NCI-H1436 (cell line): ENCODE measurements at regions not wholly inside any gene's neighbourhood (a gene's known extent, or its start where the extent isn't known, plus 50 kb on each side); places are given as distances from the start of the nearest gene placed in this dataset.
"Not testable (repeated sequence)": the region's sequence is repeated elsewhere in the genome, so short reads cannot be mapped to it uniquely, and the experiment has no call there.

Source experiments
- DNase-seq: peaks from one replicate; lab custom pipeline; 2025; lab: John Stamatoyannopoulos, UW

- no peak for DNase-seq
Observed at GRCh38 chr10:23543691-23544380, 105.0 kb downstream of the OTUD1 start.

DNA sequence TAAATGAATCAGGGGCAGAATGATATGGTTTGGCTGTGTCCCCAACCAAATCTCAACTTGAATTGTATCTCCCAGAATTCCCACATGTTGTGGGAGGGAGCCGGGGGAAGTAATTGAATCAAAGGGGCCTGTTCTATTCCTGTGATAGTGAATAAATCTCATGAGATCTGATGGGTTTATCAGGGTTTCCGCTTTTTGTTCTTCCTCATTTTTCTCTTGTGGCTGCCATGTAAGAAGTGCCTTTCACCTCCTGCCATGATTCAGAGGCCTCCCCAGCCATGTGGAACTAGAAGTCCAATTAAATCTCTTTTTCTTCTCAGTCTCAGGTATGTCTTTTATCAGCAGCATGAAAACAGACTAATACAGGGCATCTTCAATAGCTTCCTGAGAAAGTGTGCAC lies 107.0 kb downstream of the OTUD1 start:
- not testable (repeated sequence) for DNase-seq

DNA sequence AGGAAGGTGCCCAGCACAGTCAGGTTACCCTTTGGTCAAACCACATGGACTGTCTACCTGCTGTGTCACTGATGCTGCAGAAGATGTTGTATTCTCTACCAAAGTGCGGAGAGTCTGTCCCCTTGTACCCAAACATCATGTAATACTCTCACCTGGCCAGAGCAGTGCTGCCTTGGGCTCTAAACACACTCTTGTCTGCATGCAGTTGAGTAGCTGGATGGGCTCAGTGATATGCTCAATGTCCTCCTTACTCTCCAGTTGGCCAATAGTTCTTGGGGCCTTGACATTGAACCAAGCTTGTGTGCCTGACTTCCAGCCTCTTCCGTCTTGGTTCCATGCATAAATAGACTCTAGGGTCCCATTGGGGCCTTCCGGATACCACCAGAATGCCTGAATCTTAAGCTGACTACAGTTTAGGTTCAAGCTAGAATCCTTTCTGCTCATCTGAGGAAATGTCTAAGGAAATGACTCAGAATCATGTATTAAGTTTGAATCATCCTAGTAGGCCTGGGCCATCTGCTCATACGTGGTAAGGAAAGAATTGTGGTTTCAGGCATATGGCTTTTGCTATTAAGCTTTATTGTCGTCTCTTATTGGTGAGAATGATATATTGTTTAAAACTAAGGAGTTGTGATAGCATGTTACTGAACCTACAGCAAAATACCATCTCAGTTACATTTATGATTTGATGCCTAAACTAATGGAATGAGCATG lies 118.0 kb downstream of the OTUD1 start:
- no peak for DNase-seq

DNA sequence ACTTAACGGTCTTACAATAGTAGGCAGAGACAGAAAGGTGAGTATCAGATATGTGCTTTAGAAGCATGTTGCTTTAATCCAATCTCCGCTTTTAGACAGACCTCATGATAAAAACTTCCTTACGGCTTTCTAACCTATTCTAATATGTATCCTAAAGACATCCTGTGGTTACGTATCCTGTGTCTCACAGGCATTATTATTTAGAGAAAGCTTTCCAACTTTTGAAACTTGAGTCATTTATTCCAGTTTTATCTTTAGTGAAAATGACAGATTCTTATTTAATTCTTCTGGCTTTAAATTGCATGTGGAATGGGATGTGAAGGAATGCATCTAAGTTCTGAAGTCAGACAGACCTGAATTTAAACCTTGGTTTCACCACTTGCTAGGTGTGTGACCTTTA lies 118.9 kb downstream of the OTUD1 start:
- no peak for DNase-seq

GRCh38 chr10:23558361-23558799 lies 119.5 kb downstream of the OTUD1 start:
- no peak for DNase-seq

- DNase-seq = no peak
Observed at GRCh38 chr10:23568996-23569395, 130.1 kb downstream of the OTUD1 start.

GRCh38 chr10:23571884-23572283 lies 133.0 kb downstream of the OTUD1 start:
- no peak for DNase-seq

- DNase-seq = no peak
Observed at GRCh38 chr10:23581906-23582450, 143.1 kb downstream of the OTUD1 start.

DNA sequence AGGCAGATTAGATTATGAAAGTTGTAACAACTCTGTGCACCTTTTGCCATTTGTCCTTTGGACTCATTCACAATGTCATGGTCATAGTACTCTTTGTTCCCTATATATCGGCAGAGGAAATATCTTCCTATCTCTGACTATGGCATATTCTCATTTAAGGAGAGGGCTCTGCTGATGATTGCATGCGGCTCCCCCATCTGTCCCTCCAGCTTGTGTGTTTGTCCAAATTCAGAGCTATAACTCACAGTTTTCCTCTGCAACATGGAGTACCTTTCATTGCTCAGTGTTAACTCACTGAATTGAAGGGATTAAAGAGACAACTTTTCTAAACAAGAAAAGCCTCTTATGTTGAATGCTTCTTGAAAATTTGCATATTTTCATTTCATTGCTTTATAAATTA lies 145.5 kb downstream of the OTUD1 start:
- DNase-seq = no peak

GRCh38 chr10:23585186-23585585 lies 146.3 kb downstream of the OTUD1 start:
- DNase-seq = no peak

- DNase-seq = no peak
Observed at GRCh38 chr10:23585666-23586065, 146.8 kb downstream of the OTUD1 start.

DNA sequence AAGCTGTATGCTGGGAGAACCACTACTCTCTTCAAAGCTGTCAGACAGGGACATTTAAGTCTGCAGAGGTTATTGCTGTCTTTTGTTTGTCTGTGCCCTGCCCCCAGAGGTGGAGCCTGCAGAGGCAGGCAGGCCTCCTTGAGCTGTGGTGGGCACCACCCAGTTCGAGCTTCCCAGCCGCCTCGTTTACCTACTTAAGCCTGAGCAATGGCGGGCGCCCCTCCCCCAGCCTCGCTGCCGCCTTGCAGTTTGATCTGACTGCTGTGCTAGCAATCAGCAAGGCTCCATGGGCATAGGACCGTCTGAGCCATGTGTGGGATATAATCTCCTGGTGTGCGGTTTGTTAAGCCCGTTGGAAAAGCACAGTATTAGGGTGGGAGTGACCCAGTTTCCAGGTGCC lies 156.4 kb downstream of the OTUD1 start:
- DNase-seq = not testable (repeated sequence)

DNA sequence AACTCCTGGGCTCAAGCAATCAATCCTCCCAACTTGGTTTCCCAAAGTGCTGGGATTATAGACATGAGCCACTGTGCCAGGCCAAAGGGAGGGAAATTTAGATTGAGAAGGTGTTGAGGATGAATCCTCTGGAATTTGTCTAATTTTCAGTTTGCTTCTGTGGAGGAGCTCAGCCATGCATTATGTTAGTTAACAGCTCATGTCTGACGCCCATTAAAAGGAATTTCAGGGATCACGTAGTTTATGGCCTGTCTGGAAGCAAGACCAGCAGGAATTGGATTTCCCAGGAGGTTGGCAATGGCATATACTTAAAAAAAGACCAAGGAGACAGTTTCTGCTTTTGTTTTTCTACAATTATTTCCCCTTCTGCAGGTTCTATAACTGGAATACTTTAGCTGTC lies 165.7 kb downstream of the OTUD1 start:
- DNase-seq = no peak

- no peak for DNase-seq
Observed at GRCh38 chr10:23606456-23606855, 167.6 kb downstream of the OTUD1 start.

DNA sequence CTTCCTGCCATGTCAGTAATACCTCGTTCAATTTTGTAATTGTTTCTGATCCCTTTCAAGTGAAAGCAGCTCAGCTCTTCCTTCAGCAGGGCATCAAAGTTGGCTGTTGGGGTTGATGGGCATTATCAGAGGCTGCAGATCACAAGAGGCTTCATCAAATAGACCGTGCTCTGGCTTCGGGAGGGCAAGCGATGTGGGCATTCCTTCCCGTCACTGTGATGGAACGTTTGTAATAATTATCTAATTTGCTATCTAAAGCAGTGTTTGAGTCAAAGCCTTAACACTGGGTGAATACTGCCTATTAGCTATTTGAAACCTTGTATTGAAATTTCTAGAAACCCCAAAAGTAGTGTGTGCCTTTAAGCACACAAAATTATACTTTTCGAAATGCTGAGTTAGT lies 170.1 kb downstream of the OTUD1 start:
- no peak for DNase-seq

DNA sequence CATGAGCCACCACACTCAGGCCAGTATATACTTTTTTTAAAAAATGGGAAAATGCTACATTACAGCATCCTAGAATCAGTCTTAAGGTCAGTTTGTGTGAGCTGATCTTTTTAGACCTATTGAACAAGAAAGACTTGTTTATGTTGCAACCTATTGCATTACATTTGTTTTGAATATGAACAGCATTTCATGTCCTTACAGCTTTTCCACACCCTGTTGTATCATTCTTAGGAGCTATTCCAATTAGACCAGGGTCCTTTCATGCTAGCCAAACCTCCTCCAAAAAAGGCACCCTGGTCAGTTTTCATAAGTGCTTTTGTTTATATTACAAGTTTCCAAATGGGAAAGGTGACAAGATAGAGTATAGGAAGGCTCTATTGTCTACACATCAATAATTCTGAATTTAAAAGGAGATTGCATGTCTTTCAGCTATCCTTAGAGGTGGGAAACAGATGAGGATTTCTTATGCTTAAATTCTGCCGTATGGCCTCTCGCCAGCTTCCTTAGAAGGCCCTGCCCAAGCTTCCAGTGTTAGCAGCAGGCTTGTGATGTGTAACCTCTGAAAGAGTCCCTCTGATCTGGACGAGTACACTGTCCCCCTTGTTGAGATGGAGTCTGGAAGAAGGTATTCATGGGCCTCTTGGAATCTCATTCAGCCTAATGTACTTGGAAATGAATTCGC lies 171.9 kb downstream of the OTUD1 start:
- no peak for DNase-seq

DNA sequence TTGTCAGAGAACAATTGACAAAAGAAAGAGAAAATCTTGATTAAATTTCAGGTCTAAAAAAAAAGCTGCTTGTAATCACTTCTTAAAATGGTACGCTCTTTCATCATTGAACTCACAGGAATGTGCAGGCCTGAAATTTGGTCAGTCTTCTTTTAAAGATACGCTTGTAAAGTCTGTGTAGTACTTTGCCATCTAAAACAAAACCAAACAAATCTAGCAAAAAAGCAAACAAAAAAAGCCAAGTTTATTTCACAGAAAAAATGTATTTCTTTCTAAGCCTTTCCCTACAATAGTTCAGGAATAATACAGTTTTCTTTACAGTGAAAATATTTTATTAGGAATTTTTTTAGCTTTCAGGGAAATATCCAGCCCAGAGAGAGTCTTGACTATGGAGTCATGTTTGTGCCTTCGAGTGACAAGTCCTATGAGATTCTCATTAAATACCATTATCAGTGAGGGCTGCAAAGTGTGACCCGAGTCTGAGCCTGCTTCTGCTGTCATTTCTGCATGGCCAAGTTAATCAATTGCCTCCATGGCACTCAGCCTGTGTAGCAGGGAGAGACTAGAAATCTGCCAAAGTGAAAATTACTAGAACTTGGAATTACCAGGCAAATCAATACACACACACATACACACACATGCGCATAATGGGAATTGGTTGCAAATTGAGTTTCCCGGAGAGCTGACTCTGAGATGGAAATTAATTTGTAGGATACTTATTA lies 172.6 kb downstream of the OTUD1 start:
- no peak for DNase-seq

GRCh38 chr10:23613900-23614299 lies 175.0 kb downstream of the OTUD1 start:
- no peak for DNase-seq

DNA sequence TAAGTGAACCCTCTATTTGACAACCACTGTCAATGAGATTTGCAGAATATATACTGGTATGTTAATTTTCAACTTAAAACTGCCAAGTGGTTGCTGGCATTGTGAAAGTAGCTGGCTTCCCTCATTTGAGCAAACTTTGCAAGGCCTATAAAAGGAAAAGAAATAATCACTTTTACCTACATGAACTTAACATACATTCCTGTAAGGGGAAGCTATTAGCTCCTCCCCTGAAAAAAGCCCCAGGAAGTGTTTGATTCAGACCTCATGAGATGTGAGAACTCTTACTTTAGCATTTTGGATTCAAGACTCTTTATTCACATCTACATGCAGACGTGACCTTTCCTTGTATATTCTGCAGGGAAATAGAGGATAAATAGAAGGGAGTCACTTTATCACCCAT lies 175.6 kb downstream of the OTUD1 start:
- no peak for DNase-seq

DNA sequence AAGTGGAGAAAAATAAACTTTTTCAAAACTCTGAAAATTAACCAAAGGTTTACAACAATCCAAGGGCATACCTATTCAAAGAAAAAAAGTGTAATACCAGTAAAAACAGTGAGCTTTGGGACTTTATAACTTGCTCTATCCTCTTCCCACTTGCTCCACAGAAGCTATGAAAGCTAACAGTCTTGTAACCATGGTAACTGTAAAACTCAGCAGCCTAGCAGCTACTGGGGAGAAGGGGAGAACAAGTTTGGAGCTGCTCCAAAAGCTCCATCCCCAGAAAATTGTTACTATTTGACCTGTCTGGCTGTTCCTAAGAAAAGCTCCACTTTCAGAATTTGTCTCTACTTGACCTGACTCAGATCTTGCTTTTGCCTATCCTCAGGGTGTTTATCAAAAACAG lies 191.5 kb downstream of the OTUD1 start:
- no peak for DNase-seq

DNA sequence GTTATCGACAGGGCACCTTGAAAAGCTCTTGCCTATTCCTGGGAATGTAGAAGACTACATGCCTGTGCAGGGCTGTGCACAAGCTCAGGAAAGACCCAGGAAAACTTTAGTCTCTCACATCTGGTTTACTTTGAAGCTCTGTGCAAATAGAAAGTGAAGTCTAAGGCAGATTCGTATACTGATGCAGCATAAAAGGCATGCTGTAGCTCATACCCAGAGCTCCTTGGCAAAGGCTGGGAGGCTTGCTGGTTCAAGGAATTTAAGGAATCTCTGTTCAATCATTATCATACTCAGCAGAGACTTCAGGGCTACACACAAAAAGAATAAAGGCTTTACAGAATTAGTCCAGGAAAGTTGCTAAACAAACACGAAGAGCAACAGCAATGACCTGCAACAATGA lies 192.0 kb downstream of the OTUD1 start:
- no peak for DNase-seq

- DNase-seq = no peak
Observed at GRCh38 chr10:23643111-23643780, 204.4 kb downstream of the OTUD1 start.
